Testis (tissue), 2 donors: ENCODE measurements at regions not wholly inside any gene's neighbourhood (a gene's known extent, or its start where the extent isn't known, plus 50 kb on each side); places are given as distances from the start of the nearest gene placed in this dataset.

Experiments used
- POLR2A ChIP-seq: fragments of 450-650 bp; IDR thresholded peaks from one replicate; pipeline ENCODE4 v1.6.1; 2017; ENCODE audit warnings: antibody characterized with exemption, mild to moderate bottlenecking, moderate library complexity
- TF ChIP-seq, protein P1 (sequence below), 3 experiments: fragments of 450-650 bp in 2 of 3; fragments of 200-600 bp in 1 of 3; sonication (generic) in 1 of 3; IDR thresholded peaks; one replicate each; pipeline ENCODE4 v1.5.1; 2016 to 2019; ENCODE audit warnings: antibody characterized with exemption in 3 of 3, mild to moderate bottlenecking in 2 of 3, moderate library complexity in 1 of 3

DNA sequence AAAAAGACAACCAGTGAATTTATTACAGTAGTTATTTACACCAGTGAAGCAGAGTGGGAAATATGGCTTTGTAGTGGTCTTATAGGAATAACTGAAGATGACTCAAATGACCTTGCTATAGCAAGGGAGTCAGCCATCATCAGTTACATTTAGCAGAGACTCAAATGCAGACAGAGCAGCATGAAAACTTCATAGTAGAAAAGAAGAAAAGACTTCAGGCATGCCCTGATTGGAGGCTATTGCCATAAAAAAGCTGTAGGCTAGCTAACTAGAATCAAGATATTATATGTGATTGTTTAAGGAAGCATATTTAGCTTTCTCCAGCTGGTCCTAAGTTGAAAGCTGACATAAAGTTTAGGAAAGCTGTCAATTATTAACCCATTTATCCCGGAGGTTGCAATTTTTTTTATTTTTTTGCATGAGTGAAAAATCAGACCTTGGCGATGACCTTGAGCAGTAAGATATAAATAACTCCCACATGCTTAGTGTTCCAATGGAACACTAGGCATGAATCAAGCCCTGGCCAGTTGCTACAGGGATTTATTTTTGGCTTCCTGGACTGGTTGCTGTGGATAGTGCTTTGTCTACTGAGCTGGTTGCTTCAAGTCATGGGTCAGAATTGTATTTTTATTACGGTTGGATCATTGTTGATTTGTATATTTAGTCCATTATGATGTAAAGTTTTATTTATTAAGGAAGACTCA, 675.6 kb upstream of the VRK2 start:
- TF ChIP-seq, protein P1, sequence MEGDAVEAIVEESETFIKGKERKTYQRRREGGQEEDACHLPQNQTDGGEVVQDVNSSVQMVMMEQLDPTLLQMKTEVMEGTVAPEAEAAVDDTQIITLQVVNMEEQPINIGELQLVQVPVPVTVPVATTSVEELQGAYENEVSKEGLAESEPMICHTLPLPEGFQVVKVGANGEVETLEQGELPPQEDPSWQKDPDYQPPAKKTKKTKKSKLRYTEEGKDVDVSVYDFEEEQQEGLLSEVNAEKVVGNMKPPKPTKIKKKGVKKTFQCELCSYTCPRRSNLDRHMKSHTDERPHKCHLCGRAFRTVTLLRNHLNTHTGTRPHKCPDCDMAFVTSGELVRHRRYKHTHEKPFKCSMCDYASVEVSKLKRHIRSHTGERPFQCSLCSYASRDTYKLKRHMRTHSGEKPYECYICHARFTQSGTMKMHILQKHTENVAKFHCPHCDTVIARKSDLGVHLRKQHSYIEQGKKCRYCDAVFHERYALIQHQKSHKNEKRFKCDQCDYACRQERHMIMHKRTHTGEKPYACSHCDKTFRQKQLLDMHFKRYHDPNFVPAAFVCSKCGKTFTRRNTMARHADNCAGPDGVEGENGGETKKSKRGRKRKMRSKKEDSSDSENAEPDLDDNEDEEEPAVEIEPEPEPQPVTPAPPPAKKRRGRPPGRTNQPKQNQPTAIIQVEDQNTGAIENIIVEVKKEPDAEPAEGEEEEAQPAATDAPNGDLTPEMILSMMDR (IDR thresholded peaks at IDR 0.05): no peak
- no peak for TF ChIP-seq POLR2A
